ENCODE measurements at regions not wholly inside any gene's neighbourhood (a gene's known extent, or its start where the extent isn't known, plus 50 kb on each side); places are given as distances from the start of the nearest gene placed in this dataset.

DNA sequence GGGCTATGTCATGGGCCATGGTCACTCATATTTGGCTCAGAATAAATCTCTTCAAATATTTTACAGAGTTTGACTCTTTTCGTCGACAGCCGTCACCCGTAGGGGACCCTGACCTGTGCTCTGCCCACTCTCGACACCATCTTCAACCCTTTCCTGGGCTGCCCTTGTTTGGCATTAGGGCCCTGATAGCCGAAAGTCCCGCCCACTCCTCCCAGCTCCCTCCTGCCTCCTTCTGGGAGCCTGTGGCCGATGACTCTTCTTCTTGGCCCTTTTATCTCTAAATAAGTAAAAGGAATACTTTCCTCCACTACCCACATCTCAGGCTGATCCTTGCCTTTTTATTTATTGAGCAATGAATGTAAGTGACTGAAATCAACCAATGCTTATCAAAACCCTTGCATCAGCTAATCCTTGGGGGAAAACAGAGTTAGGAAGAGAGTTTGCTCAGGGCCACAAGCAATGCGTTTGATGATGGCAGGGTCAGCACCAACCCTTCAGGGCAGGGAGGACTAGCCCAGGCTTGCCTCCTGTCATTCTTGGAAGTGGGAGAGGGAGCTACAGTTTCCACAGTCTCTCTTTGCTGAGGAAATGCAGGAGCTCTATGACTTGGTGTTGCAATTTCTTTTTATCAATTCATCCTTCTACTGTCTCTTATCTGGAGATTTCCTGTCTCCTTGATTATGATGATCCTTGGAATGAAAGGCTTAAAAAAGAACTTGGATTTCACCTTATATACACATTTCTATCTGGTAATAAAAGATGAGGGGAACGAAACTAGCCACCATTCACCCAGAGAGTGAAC lies 218.2 kb upstream of the PODXL start:
- TF ChIP-seq, protein P1, sequence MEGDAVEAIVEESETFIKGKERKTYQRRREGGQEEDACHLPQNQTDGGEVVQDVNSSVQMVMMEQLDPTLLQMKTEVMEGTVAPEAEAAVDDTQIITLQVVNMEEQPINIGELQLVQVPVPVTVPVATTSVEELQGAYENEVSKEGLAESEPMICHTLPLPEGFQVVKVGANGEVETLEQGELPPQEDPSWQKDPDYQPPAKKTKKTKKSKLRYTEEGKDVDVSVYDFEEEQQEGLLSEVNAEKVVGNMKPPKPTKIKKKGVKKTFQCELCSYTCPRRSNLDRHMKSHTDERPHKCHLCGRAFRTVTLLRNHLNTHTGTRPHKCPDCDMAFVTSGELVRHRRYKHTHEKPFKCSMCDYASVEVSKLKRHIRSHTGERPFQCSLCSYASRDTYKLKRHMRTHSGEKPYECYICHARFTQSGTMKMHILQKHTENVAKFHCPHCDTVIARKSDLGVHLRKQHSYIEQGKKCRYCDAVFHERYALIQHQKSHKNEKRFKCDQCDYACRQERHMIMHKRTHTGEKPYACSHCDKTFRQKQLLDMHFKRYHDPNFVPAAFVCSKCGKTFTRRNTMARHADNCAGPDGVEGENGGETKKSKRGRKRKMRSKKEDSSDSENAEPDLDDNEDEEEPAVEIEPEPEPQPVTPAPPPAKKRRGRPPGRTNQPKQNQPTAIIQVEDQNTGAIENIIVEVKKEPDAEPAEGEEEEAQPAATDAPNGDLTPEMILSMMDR (conservative IDR thresholded peaks at IDR 0.05; ENCODE audit: low read depth) = no peak
- H3K27ac ChIP-seq = no peak overlapping the region
- DNase-seq (ENCODE audit: low spot score) = peak; percentile 30
- CTCF ChIA-PET = interaction anchor here (0.6 kb wide), 1 partner anchor 120 kb away, joined by 3 read pairs; no protein-coding TSS in a partner anchor
- POLR2A ChIA-PET (ENCODE audit: low non-redundant PET) = interaction anchor here (0.6 kb wide), 1 partner anchor 177 kb away, joined by 4 read pairs; no protein-coding TSS in a partner anchor

DNA sequence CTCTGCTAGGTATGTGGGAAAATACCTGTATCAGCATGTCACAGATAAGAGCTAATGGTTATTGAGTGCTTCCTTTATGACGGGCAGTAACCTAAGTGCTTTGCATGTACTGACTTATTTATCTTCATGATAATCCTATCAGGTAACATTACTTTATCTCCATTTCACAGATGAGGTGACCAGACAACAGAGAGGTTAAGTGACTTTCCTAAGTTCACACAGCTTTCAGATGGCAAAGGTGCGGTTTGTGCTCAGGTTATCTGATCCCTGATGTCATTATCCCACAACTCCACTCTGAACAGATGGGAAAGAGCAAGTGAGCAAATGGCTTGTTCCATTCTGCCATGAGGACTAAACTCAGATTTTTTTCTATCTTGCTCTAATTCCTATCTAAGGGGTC lies 217.0 kb upstream of the PODXL start:
- POLR2A ChIA-PET (ENCODE audit: low non-redundant PET) = no interaction called here
- CTCF ChIA-PET = interaction anchor here (0.8 kb wide), 1 partner anchor 20 kb away, joined by 3 read pairs; no protein-coding TSS in a partner anchor
- DNase-seq (ENCODE audit: low spot score) = no peak
- TF ChIP-seq, protein P1 (conservative IDR thresholded peaks at IDR 0.05; ENCODE audit: low read depth) = no peak
- no peak overlapping the region for H3K27ac ChIP-seq

DNA sequence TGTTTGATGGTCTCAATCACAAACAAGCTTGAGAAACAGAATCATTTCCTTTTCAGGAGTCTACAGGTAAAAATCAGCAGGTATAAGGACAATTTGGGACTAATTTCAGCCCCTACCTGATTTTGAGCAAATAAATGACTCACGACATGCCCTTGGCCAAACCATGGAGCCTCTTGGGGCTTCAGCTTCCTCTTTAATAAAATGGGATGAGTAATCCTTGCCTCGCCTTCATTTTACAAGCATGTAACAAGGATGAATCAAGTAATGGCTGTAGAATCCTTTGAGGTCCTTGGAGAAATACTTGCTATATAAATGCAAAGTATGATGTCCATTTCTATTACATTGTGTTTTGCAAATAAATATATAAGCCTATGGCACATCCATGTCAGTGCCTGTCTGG lies 212.8 kb upstream of the PODXL start:
- TF ChIP-seq, protein P1 (conservative IDR thresholded peaks at IDR 0.05; ENCODE audit: low read depth) = no peak
- H3K27ac ChIP-seq = no peak overlapping the region
- peak; percentile 44 for DNase-seq (ENCODE audit: low spot score)
- CTCF ChIA-PET = no interaction called here
- POLR2A ChIA-PET (ENCODE audit: low non-redundant PET) = no interaction called here

DNA sequence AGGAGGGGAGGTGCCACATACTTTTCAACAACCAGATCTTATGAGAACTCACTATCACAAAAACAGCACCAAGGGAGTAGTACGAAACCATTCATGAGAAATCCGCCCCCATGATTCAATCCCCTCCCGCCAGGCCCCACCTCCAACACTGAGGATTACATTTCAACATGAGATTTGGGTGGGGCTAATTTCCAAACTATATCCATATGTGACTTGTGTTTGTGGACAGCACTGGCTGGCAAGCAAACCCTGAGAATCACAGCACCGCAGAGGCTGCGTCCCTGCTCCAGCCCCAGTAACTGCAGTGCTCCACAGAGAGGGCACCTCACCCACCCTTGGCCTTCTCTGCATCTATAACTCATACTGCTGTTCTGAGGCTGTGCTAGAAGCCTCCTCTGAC lies 211.2 kb upstream of the PODXL start:
- CTCF ChIA-PET = no interaction called here
- DNase-seq (ENCODE audit: low spot score) = no peak
- TF ChIP-seq, protein P1 (conservative IDR thresholded peaks at IDR 0.05; ENCODE audit: low read depth) = no peak
- POLR2A ChIA-PET (ENCODE audit: low non-redundant PET) = no interaction called here
- H3K27ac ChIP-seq = no peak overlapping the region

DNA sequence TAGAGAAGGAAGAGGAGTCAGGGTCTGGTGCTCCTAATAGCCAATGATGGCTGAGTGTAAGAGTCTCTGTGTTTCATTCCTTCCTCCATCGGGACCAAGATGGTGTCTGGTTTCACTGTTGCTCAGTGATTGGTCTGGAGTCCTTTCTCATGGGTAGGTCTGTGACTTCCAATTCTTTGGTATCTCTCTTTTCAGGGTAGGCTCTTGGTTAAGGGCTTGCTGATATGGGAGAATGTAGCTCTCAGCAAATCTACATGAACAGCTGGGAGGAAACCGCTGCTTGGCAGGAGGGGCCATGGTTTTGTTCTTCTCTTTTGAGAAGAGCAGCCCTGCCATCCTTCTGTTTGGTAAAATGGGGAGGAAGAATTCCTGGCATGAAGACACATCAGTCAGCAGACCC lies 209.1 kb upstream of the PODXL start:
- no peak overlapping the region for H3K27ac ChIP-seq
- CTCF ChIA-PET = interaction anchor here (0.6 kb wide), 1 partner anchor 77 kb away, joined by 3 read pairs; no protein-coding TSS in a partner anchor
- no peak for DNase-seq (ENCODE audit: low spot score)
- POLR2A ChIA-PET (ENCODE audit: low non-redundant PET) = no interaction called here
- TF ChIP-seq, protein P1 (conservative IDR thresholded peaks at IDR 0.05; ENCODE audit: low read depth) = no peak

DNA sequence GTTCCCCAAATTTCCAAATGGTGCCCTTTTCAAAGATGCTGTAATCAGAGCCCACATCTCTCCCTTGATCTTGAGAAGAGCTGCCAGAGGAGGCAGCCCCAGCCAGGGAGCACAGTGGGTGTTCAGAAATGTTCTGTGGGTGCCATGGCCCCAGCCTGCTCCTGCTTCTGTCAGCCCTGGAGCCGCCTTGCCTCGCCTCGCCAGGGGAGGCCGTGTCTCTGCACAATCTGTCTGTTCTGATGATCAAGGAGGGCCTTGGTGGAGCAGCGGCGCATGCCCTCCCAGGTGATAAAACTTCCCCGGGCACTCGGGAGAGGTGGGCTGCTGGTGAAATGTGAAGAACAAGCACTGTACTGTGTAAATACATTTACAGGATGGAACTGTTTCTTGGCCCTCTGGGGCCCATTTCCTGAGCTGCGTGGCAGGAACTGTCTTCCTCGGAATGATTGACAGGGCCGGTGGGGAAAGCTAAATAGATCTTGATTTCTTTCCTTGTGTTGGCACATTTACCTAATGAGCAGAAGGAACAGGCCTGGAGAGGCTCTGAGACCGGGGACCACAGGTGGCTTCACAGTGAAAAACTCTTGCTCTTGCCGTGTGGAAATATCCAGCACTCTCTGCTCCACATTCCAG lies 207.8 kb upstream of the PODXL start:
- ChIA-PET POLR2A (ENCODE audit: low non-redundant PET) (no interaction called here), CTCF (no interaction called here)

More for the DNA sequence above, 207.8 kb upstream of the PODXL start:
- DNase-seq (ENCODE audit: low spot score) = no peak
- no peak overlapping the region for H3K27ac ChIP-seq
- TF ChIP-seq, protein P1 (conservative IDR thresholded peaks at IDR 0.05; ENCODE audit: low read depth) = no peak
